Naive thymus-derived CD8-positive, alpha-beta T cell (primary cell): ENCODE measurements at regions not wholly inside any gene's neighbourhood (a gene's known extent, or its start where the extent isn't known, plus 50 kb on each side); places are given as distances from the start of the nearest gene placed in this dataset.

ENCODE experiments used
- ATAC-seq, 2 donors: fragments of 150-1000 bp; cut with Tn5 transposase in 1 of 2; sonication (Bioruptor Pico), chemical (Tn5 transposase) in 1 of 2; 1 replicate in 1 of 2; 2 replicates in 1 of 2; pipeline ENCODE4 v1.10.0; 2021; ENCODE audit warnings: mild to moderate bottlenecking in 2 of 2, moderate library complexity in 2 of 2
- POLR2A ChIA-PET: fragments of 350-600 bp; sonication (Branson Sonifier 250); formaldehyde crosslinking; loops from one replicate; lab custom pipeline; 2021; ENCODE audit warnings: antibody characterized with exemption; lab: Charles Lee
- DNase-seq, 10 donors: peaks; one replicate each; pipeline versions ENCODE4 v3.0.0 to v3.0.0-alpha.2; 2020 to 2022
- H3K27ac Mint-ChIP-seq, 10 donors: one replicate each; pipeline ENCODE4 v1.8.0; 2020 to 2022; ENCODE audit warnings: mild to moderate bottlenecking in 10 of 10, mixed read lengths in 10 of 10, moderate library complexity in 4 of 10, inconsistent platforms in 1 of 10
- H3K27me3 Mint-ChIP-seq, 5 donors: one replicate each; pipeline ENCODE4 v1.8.0; 2021 to 2022; ENCODE audit warnings: mixed read lengths in 5 of 5
- H3K36me3 Mint-ChIP-seq, 3 donors: one replicate each; pipeline ENCODE4 v1.8.0; 2020 to 2022; ENCODE audit warnings: mixed read lengths in 3 of 3, mild to moderate bottlenecking in 2 of 3, inconsistent platforms in 1 of 3
- H3K4me1 Mint-ChIP-seq, 4 donors: one replicate each; pipeline ENCODE4 v1.8.0; 2021 to 2022; ENCODE audit warnings: mixed read lengths in 4 of 4
- H3K4me3 Mint-ChIP-seq, 10 donors: one replicate each; pipeline ENCODE4 v1.8.0; 2020 to 2022; ENCODE audit warnings: mild to moderate bottlenecking in 10 of 10, mixed read lengths in 10 of 10, moderate library complexity in 6 of 10, inconsistent platforms in 1 of 10
- H3K9me3 Mint-ChIP-seq, 9 donors: one replicate each; pipeline ENCODE4 v1.8.0; 2020 to 2022; ENCODE audit warnings: mixed read lengths in 9 of 9, mild to moderate bottlenecking in 3 of 9, inconsistent platforms in 1 of 9, moderate library complexity in 1 of 9

DNA sequence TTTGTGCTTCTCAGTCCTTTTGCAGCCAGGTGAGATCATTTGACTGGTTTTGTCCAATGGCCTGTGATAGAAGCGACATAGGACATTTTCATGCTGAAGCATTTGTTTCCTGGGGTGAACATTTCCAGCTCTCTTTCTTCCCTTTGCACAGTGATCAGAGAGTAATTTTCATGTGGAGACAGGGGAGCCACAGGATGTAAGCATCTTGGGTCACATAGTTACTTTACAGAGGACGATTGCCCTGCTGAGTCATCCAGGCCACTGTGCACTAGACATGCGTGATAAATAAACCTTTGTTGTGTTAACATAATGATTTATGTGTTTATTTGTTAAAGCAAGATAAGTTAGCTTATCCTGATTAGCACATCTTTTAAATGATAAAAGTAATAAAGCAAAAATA lies 263.5 kb upstream of the CCDC179 start:
- Mint-ChIP-seq H3K4me1 (no peaks in the 10 kb centered on the region), H3K27ac (no peak overlapping the region), H3K4me3 (no peak overlapping the region), H3K9me3 (peaks cover 0 to 10% (median 0%) of the 10 kb centered on the region in 9 donors), H3K36me3 (no peaks in the 10 kb centered on the region), H3K27me3 (no peaks in the 10 kb centered on the region)
- ATAC-seq, result no peak
- no peak for DNase-seq
- POLR2A ChIA-PET, result no interaction called here

GRCh38 chr11:23124249-23124648 lies 264.0 kb upstream of the CCDC179 start:
- no peak for ATAC-seq
- no peak for DNase-seq
- POLR2A ChIA-PET, result no interaction called here
- Mint-ChIP-seq H3K36me3 (no peaks in the 10 kb centered on the region), H3K4me1 (no peaks in the 10 kb centered on the region), H3K4me3 (no peak overlapping the region), H3K27ac (no peak overlapping the region), H3K27me3 (no peaks in the 10 kb centered on the region), H3K9me3 (peaks cover 0 to 10% (median 0%) of the 10 kb centered on the region in 9 donors)

DNA sequence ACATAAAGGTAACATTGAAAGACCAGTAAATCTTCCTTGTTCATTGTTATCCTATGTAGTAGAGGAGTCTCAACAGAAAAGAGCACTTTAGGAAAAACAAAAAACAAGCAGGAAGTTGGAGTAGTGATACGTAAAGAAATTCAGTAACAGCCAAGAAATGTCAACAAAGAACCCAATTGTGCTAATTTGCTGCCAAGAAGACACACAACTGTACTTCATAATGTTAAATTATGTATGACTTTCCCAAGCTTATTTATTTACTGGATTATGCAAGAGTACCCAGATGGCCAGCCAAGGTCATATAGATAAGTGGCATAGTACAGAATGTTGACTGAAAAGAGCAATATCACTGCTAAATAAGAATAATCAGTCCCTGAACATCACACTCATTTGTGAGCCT lies 264.7 kb upstream of the CCDC179 start:
- POLR2A ChIA-PET, result no interaction called here
- Mint-ChIP-seq H3K27ac (no peak overlapping the region), H3K36me3 (no peaks in the 10 kb centered on the region), H3K9me3 (peaks cover 0 to 9% (median 0%) of the 10 kb centered on the region in 9 donors), H3K4me1 (no peaks in the 10 kb centered on the region), H3K4me3 (no peak overlapping the region), H3K27me3 (no peaks in the 10 kb centered on the region)
- ATAC-seq (no peak), DNase-seq (no peak)

DNA sequence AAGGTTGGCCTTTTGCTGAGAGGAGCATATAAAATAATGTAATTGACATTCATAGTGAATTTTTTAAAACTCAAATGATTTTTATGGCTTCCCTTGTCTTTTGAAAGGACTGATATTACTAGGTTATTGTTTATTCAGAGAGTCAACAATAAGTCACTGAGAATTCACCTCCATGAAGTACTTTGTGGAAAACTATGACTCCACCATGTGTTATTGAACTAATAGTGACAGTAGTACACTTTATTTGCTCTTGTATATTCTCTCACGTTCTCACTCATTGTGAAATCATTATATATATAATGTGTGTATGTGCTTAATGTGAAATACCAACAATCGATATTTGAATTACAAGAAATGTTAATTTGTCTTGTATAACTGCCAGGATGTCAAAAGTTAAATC lies 267.4 kb upstream of the CCDC179 start:
- no peaks in the 10 kb centered on the region for H3K27me3 Mint-ChIP-seq
- H3K4me3 Mint-ChIP-seq, result no peak overlapping the region
- POLR2A ChIA-PET, result no interaction called here
- no peak overlapping the region for H3K27ac Mint-ChIP-seq
- no peak for ATAC-seq
- peaks cover 0 to 23% (median 16%) of the 10 kb centered on the region in 9 donors for H3K9me3 Mint-ChIP-seq
- DNase-seq, result no peak
- H3K36me3 Mint-ChIP-seq, result peaks cover 0 to 12% (median 2%) of the 10 kb centered on the region in 3 donors
- H3K4me1 Mint-ChIP-seq, result no peaks in the 10 kb centered on the region

DNA sequence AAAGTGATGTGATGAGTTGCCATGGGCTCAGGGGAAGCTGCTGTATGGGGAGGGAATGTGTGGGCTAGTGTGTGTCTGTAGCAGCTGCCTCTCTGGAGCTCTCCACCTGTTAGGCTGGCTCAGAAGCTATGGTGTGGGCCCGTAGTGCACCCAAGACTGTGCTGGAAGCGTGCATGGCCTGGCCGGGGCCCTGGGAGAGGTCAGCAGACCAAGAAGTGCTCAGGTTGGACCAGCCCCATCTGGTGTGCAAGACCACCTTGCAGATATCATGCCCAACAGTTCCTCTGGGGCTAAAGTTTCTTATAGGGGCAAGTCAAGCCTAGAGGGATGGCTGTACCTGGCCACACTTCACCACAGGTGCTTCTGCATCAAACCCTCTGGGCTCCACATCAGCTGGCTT lies 274.4 kb upstream of the CCDC179 start:
- POLR2A ChIA-PET, result no interaction called here
- ATAC-seq (no peak), DNase-seq (no peak)
- H3K27me3 Mint-ChIP-seq, result no peaks in the 10 kb centered on the region
- no peaks in the 10 kb centered on the region for H3K4me1 Mint-ChIP-seq
- H3K27ac Mint-ChIP-seq, result no peak overlapping the region
- no peak overlapping the region for H3K4me3 Mint-ChIP-seq
- peaks cover 0 to 38% (median 22%) of the 10 kb centered on the region in 9 donors for H3K9me3 Mint-ChIP-seq
- H3K36me3 Mint-ChIP-seq, result peaks cover 0 to 20% (median 7%) of the 10 kb centered on the region in 3 donors

- H3K27me3 Mint-ChIP-seq, result peaks cover 0 to 2% (median 0%) of the 10 kb centered on the region in 5 donors
- no peak overlapping the region for H3K4me3 Mint-ChIP-seq
- DNase-seq (no peak), ATAC-seq (no peak)
- H3K36me3 Mint-ChIP-seq, result peaks cover 0 to 5% (median 5%) of the 10 kb centered on the region in 3 donors
- H3K27ac Mint-ChIP-seq, result no peak overlapping the region
- no peaks in the 10 kb centered on the region for H3K4me1 Mint-ChIP-seq
- peaks cover 0 to 13% (median 3%) of the 10 kb centered on the region in 9 donors for H3K9me3 Mint-ChIP-seq
- POLR2A ChIA-PET, result no interaction called here
Measured at GRCh38 chr11:23138761-23139160, 278.5 kb upstream of the CCDC179 start.

- Mint-ChIP-seq H3K27ac (no peak overlapping the region), H3K27me3 (peaks cover 0 to 2% (median 0%) of the 10 kb centered on the region in 5 donors), H3K9me3 (peaks cover 0 to 9% (median 3%) of the 10 kb centered on the region in 9 donors), H3K4me1 (no peaks in the 10 kb centered on the region), H3K4me3 (no peak overlapping the region), H3K36me3 (peaks cover 0 to 5% (median 3%) of the 10 kb centered on the region in 3 donors)
- POLR2A ChIA-PET, result no interaction called here
- DNase-seq (no peak), ATAC-seq (no peak)
Measured at GRCh38 chr11:23143022-23143421, 282.7 kb upstream of the CCDC179 start.

GRCh38 chr11:23151819-23152218 lies 291.5 kb upstream of the CCDC179 start:
- no peaks in the 10 kb centered on the region for H3K9me3 Mint-ChIP-seq
- DNase-seq (no peak), ATAC-seq (no peak)
- H3K36me3 Mint-ChIP-seq, result peaks cover 0 to 7% (median 0%) of the 10 kb centered on the region in 3 donors
- H3K4me3 Mint-ChIP-seq, result no peak overlapping the region
- no peaks in the 10 kb centered on the region for H3K4me1 Mint-ChIP-seq
- no peaks in the 10 kb centered on the region for H3K27me3 Mint-ChIP-seq
- H3K27ac Mint-ChIP-seq, result no peak overlapping the region
- POLR2A ChIA-PET, result no interaction called here

GRCh38 chr11:23155503-23155902 lies 295.2 kb upstream of the CCDC179 start:
- ATAC-seq, result no peak
- Mint-ChIP-seq H3K4me1 (no peaks in the 10 kb centered on the region), H3K27me3 (no peaks in the 10 kb centered on the region), H3K4me3 (no peak overlapping the region), H3K27ac (no peak overlapping the region), H3K36me3 (peaks cover 0 to 7% (median 0%) of the 10 kb centered on the region in 3 donors), H3K9me3 (no peaks in the 10 kb centered on the region)
- no peak for DNase-seq
- POLR2A ChIA-PET, result no interaction called here

- no peak for DNase-seq
- Mint-ChIP-seq H3K27me3 (no peaks in the 10 kb centered on the region), H3K27ac (no peak overlapping the region), H3K4me1 (no peaks in the 10 kb centered on the region), H3K9me3 (no peaks in the 10 kb centered on the region), H3K4me3 (no peak overlapping the region), H3K36me3 (no peaks in the 10 kb centered on the region)
- ATAC-seq, result no peak
- POLR2A ChIA-PET, result no interaction called here
Measured at GRCh38 chr11:23164022-23164421, 303.7 kb upstream of the CCDC179 start.

GRCh38 chr11:23166376-23166775 lies 306.1 kb upstream of the CCDC179 start:
- H3K27me3 Mint-ChIP-seq, result no peaks in the 10 kb centered on the region
- DNase-seq (no peak), ATAC-seq (no peak)
- no peaks in the 10 kb centered on the region for H3K9me3 Mint-ChIP-seq
- H3K36me3 Mint-ChIP-seq, result no peaks in the 10 kb centered on the region
- H3K4me3 Mint-ChIP-seq, result no peak overlapping the region
- H3K27ac Mint-ChIP-seq, result no peak overlapping the region
- POLR2A ChIA-PET, result no interaction called here
- no peaks in the 10 kb centered on the region for H3K4me1 Mint-ChIP-seq

DNA sequence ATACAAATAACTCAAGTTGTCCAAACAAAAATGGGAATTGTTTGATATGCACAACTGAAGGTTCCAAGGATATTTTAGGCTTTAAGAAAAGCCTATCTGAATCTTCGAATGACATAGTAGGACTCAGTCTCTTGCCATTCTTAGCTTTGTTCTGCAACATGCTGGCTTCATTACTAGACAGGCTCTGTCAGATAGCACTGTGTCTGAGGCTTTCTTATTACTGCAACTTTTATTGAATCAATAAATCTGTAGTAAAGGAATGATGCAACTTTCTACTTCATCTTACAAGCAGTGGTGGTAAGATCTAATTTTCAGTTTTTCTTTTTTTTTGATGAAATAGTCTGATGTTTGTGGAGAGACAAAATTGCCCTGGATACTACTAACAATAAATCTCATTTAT lies 319.3 kb upstream of the CCDC179 start:
- Mint-ChIP-seq H3K27ac (no peak overlapping the region), H3K4me1 (peaks cover 0 to 10% (median 0%) of the 10 kb centered on the region in 4 donors), H3K27me3 (no peaks in the 10 kb centered on the region), H3K36me3 (peaks cover 0 to 10% (median 5%) of the 10 kb centered on the region in 3 donors), H3K4me3 (no peak overlapping the region), H3K9me3 (peaks cover 0 to 13% (median 8%) of the 10 kb centered on the region in 9 donors)
- POLR2A ChIA-PET, result no interaction called here
- DNase-seq, result no peak
- no peak for ATAC-seq

DNA sequence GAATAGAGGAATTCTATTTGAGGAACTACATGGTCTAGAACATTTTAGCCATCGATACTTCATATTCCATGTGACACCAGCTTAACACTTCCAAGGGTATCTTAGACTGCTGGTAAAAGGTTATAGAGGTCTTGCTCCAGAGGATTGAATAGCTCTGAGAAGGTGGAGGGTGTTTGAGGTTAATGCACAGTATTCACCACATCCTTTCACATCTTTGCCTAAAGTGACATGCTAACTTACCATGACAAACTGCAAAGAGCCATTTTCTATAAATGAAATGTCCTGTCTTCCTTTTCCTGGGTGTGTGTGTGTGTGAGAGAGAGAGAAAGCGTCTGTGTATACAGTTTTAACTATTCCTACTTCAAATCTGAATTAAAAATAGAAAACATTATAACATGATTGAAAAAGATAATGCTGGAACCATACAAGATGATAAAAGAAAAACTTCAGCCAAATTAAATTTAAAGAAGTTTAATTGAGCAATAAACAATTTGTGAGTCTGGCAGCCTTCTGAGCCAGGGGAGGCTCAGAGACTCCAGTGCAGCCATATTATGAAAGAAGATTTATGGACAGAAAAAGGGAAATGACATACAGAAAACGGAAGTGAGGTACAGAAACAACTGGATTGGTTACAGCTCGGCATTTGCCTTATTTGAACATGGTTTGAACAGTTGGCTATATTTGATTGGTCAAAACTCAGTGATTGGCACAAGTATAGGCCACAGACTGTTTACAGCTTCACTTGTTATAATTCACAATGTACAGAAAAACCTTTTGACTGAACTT lies 320.9 kb upstream of the CCDC179 start:
- H3K36me3 Mint-ChIP-seq, result peaks cover 0 to 4% (median 2%) of the 10 kb centered on the region in 3 donors
- H3K27ac Mint-ChIP-seq, result no peak overlapping the region
- H3K27me3 Mint-ChIP-seq, result no peaks in the 10 kb centered on the region
- POLR2A ChIA-PET, result no interaction called here
- no peak for DNase-seq
- H3K9me3 Mint-ChIP-seq, result peaks cover 0 to 6% (median 0%) of the 10 kb centered on the region in 9 donors
- peaks cover 0 to 10% (median under 1%) of the 10 kb centered on the region in 4 donors for H3K4me1 Mint-ChIP-seq
- H3K4me3 Mint-ChIP-seq, result no peak overlapping the region
- no peak for ATAC-seq

GRCh38 chr11:23192256-23192655 lies 332.0 kb upstream of the CCDC179 start:
- ATAC-seq, result no peak
- Mint-ChIP-seq H3K4me3 (no peak overlapping the region), H3K36me3 (peaks cover 0 to 15% (median 4%) of the 10 kb centered on the region in 3 donors), H3K27ac (no peak overlapping the region), H3K27me3 (no peaks in the 10 kb centered on the region), H3K9me3 (peaks cover 0 to 4% (median 0%) of the 10 kb centered on the region in 9 donors), H3K4me1 (no peaks in the 10 kb centered on the region)
- DNase-seq, result no peak
- POLR2A ChIA-PET, result no interaction called here
